ENCODE measurements at regions not wholly inside any gene's neighbourhood (a gene's known extent, or its start where the extent isn't known, plus 50 kb on each side); places are given as distances from the start of the nearest gene placed in this dataset.

DNA sequence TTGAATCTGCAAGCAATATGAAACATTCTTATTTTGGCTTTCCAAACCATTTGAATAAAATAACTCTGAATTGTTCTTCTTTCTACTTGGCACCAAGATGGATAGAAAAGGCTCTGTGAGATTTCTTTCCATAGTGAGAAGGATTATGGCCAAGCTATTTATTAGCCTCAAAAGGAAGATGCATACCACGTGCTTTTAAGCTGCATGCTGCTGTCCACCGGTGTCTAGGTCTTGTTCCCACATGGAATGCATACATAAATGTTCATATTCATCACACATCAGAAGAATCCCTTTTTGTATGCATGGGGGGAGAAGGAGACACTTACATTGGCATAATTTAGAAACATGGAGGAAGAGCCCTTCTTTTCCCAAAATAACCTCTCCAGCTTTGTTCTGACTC, 273.4 kb downstream of the FAM76B start:
- Histone ChIP-seq H3K27ac (no peak overlapping the region), H3K27me3 (no peaks in the 10 kb centered on the region), H3K36me3 (no peaks in the 10 kb centered on the region), H3K4me3 (replicated peaks in 1 of 3) (no peak overlapping the region), H3K4me1 (peaks cover 2 to 12% of the 10 kb centered on the region in 2 donors), H3K9me3 (no peaks in the 10 kb centered on the region)
- no peak for DNase-seq
- WGBS, 2 donors = 80 to 91% methylated on average over 2 of the region's 2 CpGs
- TF ChIP-seq POLR2A (IDR thresholded peaks at IDR 0.05) = no peak
- TF ChIP-seq, protein P1, sequence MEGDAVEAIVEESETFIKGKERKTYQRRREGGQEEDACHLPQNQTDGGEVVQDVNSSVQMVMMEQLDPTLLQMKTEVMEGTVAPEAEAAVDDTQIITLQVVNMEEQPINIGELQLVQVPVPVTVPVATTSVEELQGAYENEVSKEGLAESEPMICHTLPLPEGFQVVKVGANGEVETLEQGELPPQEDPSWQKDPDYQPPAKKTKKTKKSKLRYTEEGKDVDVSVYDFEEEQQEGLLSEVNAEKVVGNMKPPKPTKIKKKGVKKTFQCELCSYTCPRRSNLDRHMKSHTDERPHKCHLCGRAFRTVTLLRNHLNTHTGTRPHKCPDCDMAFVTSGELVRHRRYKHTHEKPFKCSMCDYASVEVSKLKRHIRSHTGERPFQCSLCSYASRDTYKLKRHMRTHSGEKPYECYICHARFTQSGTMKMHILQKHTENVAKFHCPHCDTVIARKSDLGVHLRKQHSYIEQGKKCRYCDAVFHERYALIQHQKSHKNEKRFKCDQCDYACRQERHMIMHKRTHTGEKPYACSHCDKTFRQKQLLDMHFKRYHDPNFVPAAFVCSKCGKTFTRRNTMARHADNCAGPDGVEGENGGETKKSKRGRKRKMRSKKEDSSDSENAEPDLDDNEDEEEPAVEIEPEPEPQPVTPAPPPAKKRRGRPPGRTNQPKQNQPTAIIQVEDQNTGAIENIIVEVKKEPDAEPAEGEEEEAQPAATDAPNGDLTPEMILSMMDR (IDR thresholded peaks at IDR 0.05) = no peak
- intact Hi-C loops (cut with DNase I) = no loop called here

- Histone ChIP-seq H3K4me1 (peaks cover 2 to 6% of the 10 kb centered on the region in 2 donors), H3K9me3 (no peaks in the 10 kb centered on the region), H3K36me3 (no peaks in the 10 kb centered on the region), H3K27me3 (no peaks in the 10 kb centered on the region), H3K4me3 (replicated peaks in 1 of 3) (no peak overlapping the region), H3K27ac (no peak overlapping the region)
- 90 to 92% methylated on average over 2 of the region's 2 CpGs for WGBS, 2 donors
- intact Hi-C loops (cut with DNase I) = no loop called here
- TF ChIP-seq, protein P1 (IDR thresholded peaks at IDR 0.05) = no peak
- TF ChIP-seq POLR2A (IDR thresholded peaks at IDR 0.05) = no peak
- DNase-seq = no peak
These were observed 274.2 kb downstream of the FAM76B start for GRCh38 chr11:95515371-95515770.

GRCh38 chr11:95514416-95515110, 275.0 kb downstream of the FAM76B start:
- WGBS, 2 donors = 70 to 71% methylated on average over 4 of the region's 4 CpGs
- Histone ChIP-seq H3K36me3 (no peaks in the 10 kb centered on the region), H3K27me3 (no peaks in the 10 kb centered on the region), H3K9me3 (no peaks in the 10 kb centered on the region), H3K27ac (no peak overlapping the region), H3K4me3 (replicated peaks in 1 of 3) (no peak overlapping the region), H3K4me1 (peaks cover 2 to 6% of the 10 kb centered on the region in 2 donors)
- no peak for DNase-seq
- intact Hi-C loops (cut with DNase I) = no loop called here
- TF ChIP-seq, protein P1 (IDR thresholded peaks at IDR 0.05) = no peak

GRCh38 chr11:95512682-95513081, 276.9 kb downstream of the FAM76B start:
- peak overlapping the region in 1 of 3 donors; percentile 50 for H3K27ac ChIP-seq
- peak; percentile 55 to 69 for DNase-seq
- no peak overlapping the region for H3K4me3 ChIP-seq (replicated peaks in 1 of 3)
- intact Hi-C loops (cut with DNase I) = no loop called here
- TF ChIP-seq, protein P1 (IDR thresholded peaks at IDR 0.05) = no peak
- TF ChIP-seq POLR2A (IDR thresholded peaks at IDR 0.05) = no peak
- no peaks in the 10 kb centered on the region for H3K9me3 ChIP-seq
- no peaks in the 10 kb centered on the region for H3K27me3 ChIP-seq
- H3K36me3 ChIP-seq = no peaks in the 10 kb centered on the region
- peaks cover 2 to 6% of the 10 kb centered on the region in 2 donors for H3K4me1 ChIP-seq
- 31 to 33% methylated on average over 4 of the region's 4 CpGs for WGBS, 2 donors

DNA sequence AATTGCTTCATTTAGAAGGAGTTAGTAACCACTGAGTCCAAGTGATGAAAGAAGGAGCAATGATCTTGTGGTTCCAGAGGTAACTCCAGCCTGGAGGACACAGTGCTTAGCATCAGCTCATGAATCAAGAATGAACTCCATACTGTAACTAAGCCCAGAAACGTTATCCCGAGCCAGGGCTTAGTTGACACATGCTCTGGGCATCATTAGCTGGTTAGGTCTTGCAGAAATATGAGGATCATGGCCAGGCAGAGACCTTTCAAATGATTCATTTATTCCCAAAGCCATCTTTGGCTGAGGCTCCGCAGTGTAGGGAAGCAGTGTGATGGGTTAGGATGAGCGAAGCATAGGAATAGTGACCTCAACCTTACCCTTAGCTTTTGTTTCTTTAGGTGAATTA, 277.4 kb downstream of the FAM76B start:
- no peak overlapping the region for H3K4me3 ChIP-seq (replicated peaks in 1 of 3)
- H3K36me3 ChIP-seq = no peaks in the 10 kb centered on the region
- peak overlapping the region in 1 of 3 donors; percentile 50 for H3K27ac ChIP-seq
- DNase-seq = peak; percentile 2 to 6
- peaks cover 2 to 6% of the 10 kb centered on the region in 2 donors for H3K4me1 ChIP-seq
- H3K27me3 ChIP-seq = no peaks in the 10 kb centered on the region
- H3K9me3 ChIP-seq = no peaks in the 10 kb centered on the region
- TF ChIP-seq, protein P1 (IDR thresholded peaks at IDR 0.05) = no peak
- no peak for TF ChIP-seq POLR2A (IDR thresholded peaks at IDR 0.05)
- 70 to 84% methylated on average over 4 of the region's 4 CpGs for WGBS, 2 donors
- intact Hi-C loops (cut with DNase I) = no loop called here
